Uterus (tissue), 2 donors: ENCODE measurements at regions not wholly inside any gene's neighbourhood (a gene's known extent, or its start where the extent isn't known, plus 50 kb on each side); places are given as distances from the start of the nearest gene placed in this dataset.

ENCODE experiments used
- POLR2A ChIP-seq, 2 donors: fragments of 450-650 bp; IDR thresholded peaks; one replicate each; pipeline ENCODE4 v1.6.1; 2016; ENCODE audit warnings: antibody characterized with exemption in 2 of 2, mild to moderate bottlenecking in 1 of 2, moderate library complexity in 1 of 2
- TF ChIP-seq, protein P1 (sequence below), 4 experiments: fragments of 200-600 bp in 2 of 4; fragments of 450-650 bp in 2 of 4; sonication (generic) in 2 of 4; IDR thresholded peaks; one replicate each; pipeline ENCODE4 v1.5.1; 2016 to 2019; ENCODE audit warnings: antibody characterized with exemption in 4 of 4, mild to moderate bottlenecking in 2 of 4, moderate library complexity in 1 of 4

- TF ChIP-seq POLR2A (IDR thresholded peaks at IDR 0.05), result no peak
- TF ChIP-seq, protein P1, sequence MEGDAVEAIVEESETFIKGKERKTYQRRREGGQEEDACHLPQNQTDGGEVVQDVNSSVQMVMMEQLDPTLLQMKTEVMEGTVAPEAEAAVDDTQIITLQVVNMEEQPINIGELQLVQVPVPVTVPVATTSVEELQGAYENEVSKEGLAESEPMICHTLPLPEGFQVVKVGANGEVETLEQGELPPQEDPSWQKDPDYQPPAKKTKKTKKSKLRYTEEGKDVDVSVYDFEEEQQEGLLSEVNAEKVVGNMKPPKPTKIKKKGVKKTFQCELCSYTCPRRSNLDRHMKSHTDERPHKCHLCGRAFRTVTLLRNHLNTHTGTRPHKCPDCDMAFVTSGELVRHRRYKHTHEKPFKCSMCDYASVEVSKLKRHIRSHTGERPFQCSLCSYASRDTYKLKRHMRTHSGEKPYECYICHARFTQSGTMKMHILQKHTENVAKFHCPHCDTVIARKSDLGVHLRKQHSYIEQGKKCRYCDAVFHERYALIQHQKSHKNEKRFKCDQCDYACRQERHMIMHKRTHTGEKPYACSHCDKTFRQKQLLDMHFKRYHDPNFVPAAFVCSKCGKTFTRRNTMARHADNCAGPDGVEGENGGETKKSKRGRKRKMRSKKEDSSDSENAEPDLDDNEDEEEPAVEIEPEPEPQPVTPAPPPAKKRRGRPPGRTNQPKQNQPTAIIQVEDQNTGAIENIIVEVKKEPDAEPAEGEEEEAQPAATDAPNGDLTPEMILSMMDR (IDR thresholded peaks at IDR 0.05), result no peak
Observed at GRCh38 chr5:53416144-53416738, 64.2 kb upstream of the FST start.
